ENCODE measurements at regions not wholly inside any gene's neighbourhood (a gene's known extent, or its start where the extent isn't known, plus 50 kb on each side); places are given as distances from the start of the nearest gene placed in this dataset.

DNA sequence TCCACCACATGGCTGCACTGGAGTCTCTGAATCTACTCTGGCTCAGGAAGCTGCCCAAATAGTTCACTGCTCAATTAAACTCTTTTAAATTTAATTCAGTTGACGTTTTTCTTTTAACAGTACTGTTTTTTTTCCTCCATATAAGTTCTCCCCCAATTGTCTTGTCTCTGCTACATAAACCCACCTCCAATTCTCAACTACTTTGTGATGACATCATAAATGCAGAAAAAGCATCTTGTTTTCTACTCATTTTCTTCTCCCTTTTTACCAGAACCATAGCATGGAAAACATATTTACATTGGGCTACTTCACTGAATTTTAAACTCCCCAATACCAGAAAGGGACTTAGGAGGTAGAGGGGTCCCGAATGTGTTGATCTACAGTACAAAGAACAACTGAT lies 270.4 kb downstream of the GPD2 start:
- Histone ChIP-seq H3K4me1 (peaks cover 0 to 30% (median 0%) of the 10 kb centered on the region in 12 donors), H3K27ac (no peak overlapping the region), H3K36me3 (no peaks in the 10 kb centered on the region), H3K27me3 (no peaks in the 10 kb centered on the region), H3K4me3 (no peak overlapping the region), H3K9me3 (no peaks in the 10 kb centered on the region)
- 68 to 76% (median 72%) methylated on average over 2 of the region's 2 CpGs for WGBS, 4 donors
- TF ChIP-seq, protein P1, sequence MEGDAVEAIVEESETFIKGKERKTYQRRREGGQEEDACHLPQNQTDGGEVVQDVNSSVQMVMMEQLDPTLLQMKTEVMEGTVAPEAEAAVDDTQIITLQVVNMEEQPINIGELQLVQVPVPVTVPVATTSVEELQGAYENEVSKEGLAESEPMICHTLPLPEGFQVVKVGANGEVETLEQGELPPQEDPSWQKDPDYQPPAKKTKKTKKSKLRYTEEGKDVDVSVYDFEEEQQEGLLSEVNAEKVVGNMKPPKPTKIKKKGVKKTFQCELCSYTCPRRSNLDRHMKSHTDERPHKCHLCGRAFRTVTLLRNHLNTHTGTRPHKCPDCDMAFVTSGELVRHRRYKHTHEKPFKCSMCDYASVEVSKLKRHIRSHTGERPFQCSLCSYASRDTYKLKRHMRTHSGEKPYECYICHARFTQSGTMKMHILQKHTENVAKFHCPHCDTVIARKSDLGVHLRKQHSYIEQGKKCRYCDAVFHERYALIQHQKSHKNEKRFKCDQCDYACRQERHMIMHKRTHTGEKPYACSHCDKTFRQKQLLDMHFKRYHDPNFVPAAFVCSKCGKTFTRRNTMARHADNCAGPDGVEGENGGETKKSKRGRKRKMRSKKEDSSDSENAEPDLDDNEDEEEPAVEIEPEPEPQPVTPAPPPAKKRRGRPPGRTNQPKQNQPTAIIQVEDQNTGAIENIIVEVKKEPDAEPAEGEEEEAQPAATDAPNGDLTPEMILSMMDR (IDR thresholded peaks at IDR 0.05), result no peak
- no peak for TF ChIP-seq POLR2A (IDR thresholded peaks at IDR 0.05)
- no peak for ATAC-seq
- DNase-seq, result no peak
- intact Hi-C loops (cut with DNase I), result no loop called here

DNA sequence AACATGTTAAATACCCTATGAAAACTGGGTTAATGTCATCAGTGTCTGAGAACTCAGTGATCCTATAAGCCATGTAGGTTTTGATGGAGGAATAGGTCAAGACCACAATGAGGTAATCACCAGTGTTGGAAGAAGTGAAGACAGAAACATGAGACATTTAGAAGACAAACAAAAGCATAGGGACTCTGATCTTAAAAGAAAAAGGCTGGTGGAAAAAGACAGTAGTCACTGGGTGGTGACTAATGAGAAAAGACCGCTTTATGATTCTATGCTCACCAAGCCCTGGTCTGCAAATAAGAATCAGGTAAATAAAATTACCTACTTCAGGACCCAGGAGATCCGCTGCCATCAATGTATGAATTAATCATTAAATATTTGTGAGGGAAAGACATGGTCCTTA lies 271.9 kb downstream of the GPD2 start:
- no peak for TF ChIP-seq POLR2A (IDR thresholded peaks at IDR 0.05)
- TF ChIP-seq, protein P1 (IDR thresholded peaks at IDR 0.05), result no peak
- no peak overlapping the region for H3K27ac ChIP-seq
- WGBS, 4 donors, result 85 to 93% (median 88%) methylated on average over 2 of the region's 2 CpGs

DNA sequence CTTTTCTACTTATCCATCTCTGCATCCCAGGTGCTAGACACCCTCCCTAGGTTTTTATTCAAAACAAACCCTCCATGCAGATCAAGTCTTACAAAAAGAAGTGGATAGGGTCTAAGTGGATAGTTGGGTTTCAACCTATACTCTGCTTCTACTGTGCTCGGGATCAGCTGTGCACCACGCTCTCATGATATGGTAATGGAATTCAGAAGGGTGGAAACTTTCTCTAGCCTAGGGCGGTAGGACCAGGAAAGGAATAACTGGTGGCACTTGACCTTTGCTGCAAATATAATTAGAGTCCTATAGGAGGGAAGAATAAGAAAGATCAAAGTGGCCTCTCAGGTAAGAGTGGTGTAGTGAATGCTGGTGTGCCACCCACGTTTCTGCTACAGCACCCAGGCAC lies 272.9 kb downstream of the GPD2 start:
- no peak for DNase-seq
- peaks cover 0 to 13% (median 0%) of the 10 kb centered on the region in 12 donors for H3K4me1 ChIP-seq
- H3K27me3 ChIP-seq, result no peaks in the 10 kb centered on the region
- no peak overlapping the region for H3K4me3 ChIP-seq
- H3K36me3 ChIP-seq, result no peaks in the 10 kb centered on the region
- H3K27ac ChIP-seq, result no peak overlapping the region
- WGBS, 4 donors, result 80 to 91% (median 85%) methylated on average over 4 of the region's 4 CpGs
- TF ChIP-seq, protein P1 (IDR thresholded peaks at IDR 0.05), result no peak
- no peak for TF ChIP-seq POLR2A (IDR thresholded peaks at IDR 0.05)
- no peaks in the 10 kb centered on the region for H3K9me3 ChIP-seq
- no peak for ATAC-seq
- intact Hi-C loops (cut with DNase I), result no loop called here

More for the DNA sequence above, 271.9 kb downstream of the GPD2 start:
- peaks cover 0 to 20% (median 0%) of the 10 kb centered on the region in 12 donors for H3K4me1 ChIP-seq
- DNase-seq (no peak), ATAC-seq (no peak)
- no peaks in the 10 kb centered on the region for H3K27me3 ChIP-seq
- H3K9me3 ChIP-seq, result no peaks in the 10 kb centered on the region
- no peak overlapping the region for H3K4me3 ChIP-seq
- intact Hi-C loops (cut with DNase I), result no loop called here
- H3K36me3 ChIP-seq, result no peaks in the 10 kb centered on the region

DNA sequence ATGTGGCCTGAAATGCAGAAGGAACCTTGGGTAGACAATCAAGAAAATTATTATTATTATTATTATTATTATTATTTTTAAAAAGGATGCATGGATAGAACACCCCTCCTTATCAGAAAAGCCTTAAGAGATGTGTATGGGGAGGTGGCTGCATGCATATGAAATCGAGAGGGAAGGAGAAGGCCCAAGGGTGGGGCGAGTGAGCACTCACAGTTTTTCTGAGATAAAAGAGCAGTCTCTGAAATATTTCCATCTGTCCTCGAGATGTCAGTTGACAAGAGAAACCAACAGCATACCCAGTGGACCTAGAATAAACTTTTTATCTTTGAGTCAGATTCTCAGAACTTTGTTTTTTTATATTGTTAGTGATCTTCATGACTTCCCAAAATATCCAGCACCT lies 282.9 kb downstream of the GPD2 start:
- Histone ChIP-seq H3K4me3 (no peak overlapping the region), H3K4me1 (no peaks in the 10 kb centered on the region), H3K36me3 (no peaks in the 10 kb centered on the region), H3K27me3 (no peaks in the 10 kb centered on the region), H3K27ac (no peak overlapping the region), H3K9me3 (no peaks in the 10 kb centered on the region)
- TF ChIP-seq, protein P1 (IDR thresholded peaks at IDR 0.05), result no peak
- DNase-seq (no peak), ATAC-seq (no peak)
- intact Hi-C loops (cut with DNase I), result no loop called here
- WGBS, 4 donors, result 36 to 51% (median 39%) methylated on average over 3 of the region's 3 CpGs

All from heart left ventricle (tissue), 16 donors.